ENCODE measurements at regions not wholly inside any gene's neighbourhood (a gene's known extent, or its start where the extent isn't known, plus 50 kb on each side); places are given as distances from the start of the nearest gene placed in this dataset.

DNA sequence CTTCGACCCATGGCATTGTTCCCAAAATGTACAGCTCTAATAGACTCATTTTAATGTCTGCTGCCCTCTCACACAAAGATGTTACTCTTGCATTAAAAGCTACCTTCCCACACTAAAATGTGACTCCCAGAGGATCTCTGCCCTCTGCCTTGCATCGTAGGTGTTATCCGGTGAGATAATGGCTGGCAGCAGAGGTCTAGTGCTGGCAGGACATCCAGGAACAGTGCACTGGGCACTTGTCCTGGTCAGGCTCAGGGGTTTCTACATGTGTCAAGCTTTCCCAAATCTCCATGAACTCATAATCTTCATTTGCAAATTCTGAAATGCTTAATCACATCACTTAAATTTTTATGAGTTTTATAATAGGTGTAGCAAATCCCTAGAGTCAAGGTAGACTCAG lies 310.6 kb downstream of the LRRIQ3 start:
- H3K9me3 ChIP-seq (replicated peaks in 1 of 3) = no peaks in the 10 kb centered on the region
- DNase-seq = no peak
- intact Hi-C loops (cut with DNase I) = no loop called here
- no peaks in the 10 kb centered on the region for H3K36me3 ChIP-seq (replicated peaks in 1 of 2)
- H3K4me1 ChIP-seq (replicated peaks in 1 of 2) = no peaks in the 10 kb centered on the region
- TF ChIP-seq POLR2A (IDR thresholded peaks at IDR 0.05) (no peak), CTCF (IDR thresholded peaks at IDR 0.05) (no peak)
- H3K27me3 ChIP-seq = no peaks in the 10 kb centered on the region
- H3K4me3 ChIP-seq = no peak overlapping the region
- WGBS, 4 donors = 75 to 85% (median 79%) methylated on average over 3 of the region's 3 CpGs
- no peak overlapping the region for H3K27ac ChIP-seq

DNA sequence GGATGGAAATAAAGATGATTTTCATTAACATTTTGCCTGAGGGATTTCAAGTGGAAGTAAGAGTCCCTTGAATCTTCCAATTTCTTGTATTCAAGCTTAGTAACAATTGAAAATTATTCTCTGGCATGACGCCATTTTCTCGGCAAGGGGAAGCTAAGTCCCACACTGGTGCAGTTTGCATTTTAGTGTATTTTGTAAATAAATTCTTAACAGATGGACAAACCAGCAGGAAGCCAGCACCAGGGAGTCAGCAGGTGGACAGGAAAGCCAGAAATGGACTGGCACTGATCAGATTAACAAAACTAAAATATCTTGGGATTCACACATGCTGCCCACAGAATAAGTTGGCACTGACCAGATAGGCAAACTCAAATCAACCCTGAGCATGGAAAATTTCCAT lies 311.3 kb downstream of the LRRIQ3 start:
- DNase-seq = no peak
- 45 to 63% (median 59%) methylated on average over 2 of the region's 2 CpGs for WGBS, 4 donors
- no peaks in the 10 kb centered on the region for H3K27me3 ChIP-seq
- no peak overlapping the region for H3K4me3 ChIP-seq
- no peak overlapping the region for H3K27ac ChIP-seq
- TF ChIP-seq CTCF (IDR thresholded peaks at IDR 0.05) (no peak), POLR2A (IDR thresholded peaks at IDR 0.05) (no peak)
- no peaks in the 10 kb centered on the region for H3K36me3 ChIP-seq (replicated peaks in 1 of 2)
- no peaks in the 10 kb centered on the region for H3K4me1 ChIP-seq (replicated peaks in 1 of 2)
- intact Hi-C loops (cut with DNase I) = no loop called here
- H3K9me3 ChIP-seq (replicated peaks in 1 of 3) = no peaks in the 10 kb centered on the region

DNA sequence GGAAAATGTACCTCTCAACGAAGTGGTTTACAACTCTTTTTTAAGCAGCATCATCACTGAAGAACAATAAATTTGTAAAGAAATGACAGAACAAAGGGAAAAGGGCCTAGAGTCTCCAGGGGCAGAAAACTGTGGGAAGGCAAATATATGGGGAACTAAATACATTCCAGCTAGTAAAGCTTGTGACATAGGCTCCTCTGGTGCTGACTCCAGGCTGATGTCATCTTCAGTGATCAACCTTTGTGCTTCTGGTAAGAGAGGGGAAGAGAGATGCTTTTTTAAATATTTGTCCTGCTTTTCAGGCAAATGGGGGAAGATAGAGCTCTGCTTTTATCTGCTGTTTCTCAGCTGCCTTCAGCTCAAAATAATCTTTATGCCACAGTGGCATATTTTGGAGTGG lies 323.2 kb downstream of the LRRIQ3 start:
- H3K4me3 ChIP-seq = no peak overlapping the region
- intact Hi-C loops (cut with DNase I) = no loop called here
- 66 to 92% (median 71%) methylated on average over 1 of the region's 1 CpG for WGBS, 4 donors

GRCh38 chr1:73868810-73869336 lies 329.1 kb downstream of the LRRIQ3 start:
- no peak for DNase-seq
- intact Hi-C loops (cut with DNase I) = no loop called here
- 73 to 83% (median 75%) methylated on average over 2 of the region's 2 CpGs for WGBS, 4 donors

More for the DNA sequence above, 323.2 kb downstream of the LRRIQ3 start:
- no peaks in the 10 kb centered on the region for H3K27me3 ChIP-seq
- no peaks in the 10 kb centered on the region for H3K9me3 ChIP-seq (replicated peaks in 1 of 3)
- TF ChIP-seq CTCF (IDR thresholded peaks at IDR 0.05) (no peak), POLR2A (IDR thresholded peaks at IDR 0.05) (no peak)
- no peaks in the 10 kb centered on the region for H3K36me3 ChIP-seq (replicated peaks in 1 of 2)
- no peak for DNase-seq
- no peak overlapping the region for H3K27ac ChIP-seq
- H3K4me1 ChIP-seq (replicated peaks in 1 of 2) = no peaks in the 10 kb centered on the region

More at GRCh38 chr1:73868810-73869336, 329.1 kb downstream of the LRRIQ3 start:
- H3K9me3 ChIP-seq (replicated peaks in 1 of 3) = no peaks in the 10 kb centered on the region
- no peak overlapping the region for H3K27ac ChIP-seq
- no peak overlapping the region for H3K4me3 ChIP-seq
- no peaks in the 10 kb centered on the region for H3K27me3 ChIP-seq
- H3K4me1 ChIP-seq (replicated peaks in 1 of 2) = no peaks in the 10 kb centered on the region
- TF ChIP-seq CTCF (IDR thresholded peaks at IDR 0.05) (no peak), POLR2A (IDR thresholded peaks at IDR 0.05) (no peak)
- H3K36me3 ChIP-seq (replicated peaks in 1 of 2) = no peaks in the 10 kb centered on the region

Measured in adrenal gland (tissue), 9 donors.